ENCODE measurements at regions not wholly inside any gene's neighbourhood (a gene's known extent, or its start where the extent isn't known, plus 50 kb on each side); places are given as distances from the start of the nearest gene placed in this dataset.
"Not testable (repeated sequence)": the region's sequence is repeated elsewhere in the genome, so short reads cannot be mapped to it uniquely, and the experiment has no call there.

DNA sequence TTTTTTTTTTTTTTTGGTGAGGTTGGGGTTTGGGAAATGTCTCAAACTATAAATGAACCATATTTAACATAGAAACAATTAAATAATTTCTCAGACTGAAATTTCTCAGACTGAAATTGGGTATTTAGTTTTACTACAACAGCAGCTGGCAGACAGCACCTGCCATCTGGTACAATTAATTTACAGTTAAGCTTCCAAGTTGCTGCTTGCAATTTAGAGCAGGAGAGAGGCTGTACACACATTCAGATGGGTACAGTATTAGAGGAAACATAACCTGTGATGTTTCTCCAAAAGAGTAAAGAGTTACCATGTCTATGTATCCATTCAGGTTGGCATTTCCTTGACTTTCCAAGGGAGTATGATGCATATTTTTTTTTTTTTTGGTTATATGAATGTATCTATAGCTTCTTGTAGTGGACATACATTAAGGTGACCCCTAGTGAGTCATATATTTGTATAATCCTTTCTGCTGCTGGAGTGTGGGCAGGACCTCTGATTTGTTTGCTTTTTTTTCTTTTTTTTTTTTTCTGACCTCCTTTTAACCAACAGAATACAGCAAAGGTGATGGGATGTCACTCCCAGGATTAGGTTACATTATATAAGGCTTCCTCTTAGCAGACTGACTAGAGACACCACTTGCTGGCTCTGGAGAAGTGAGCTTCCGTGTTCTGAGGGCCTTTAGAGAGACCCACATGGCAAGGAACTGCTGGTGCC is 201.7 kb downstream of the PTH2R start:
- DNase-seq, result peak; percentile 14

DNA sequence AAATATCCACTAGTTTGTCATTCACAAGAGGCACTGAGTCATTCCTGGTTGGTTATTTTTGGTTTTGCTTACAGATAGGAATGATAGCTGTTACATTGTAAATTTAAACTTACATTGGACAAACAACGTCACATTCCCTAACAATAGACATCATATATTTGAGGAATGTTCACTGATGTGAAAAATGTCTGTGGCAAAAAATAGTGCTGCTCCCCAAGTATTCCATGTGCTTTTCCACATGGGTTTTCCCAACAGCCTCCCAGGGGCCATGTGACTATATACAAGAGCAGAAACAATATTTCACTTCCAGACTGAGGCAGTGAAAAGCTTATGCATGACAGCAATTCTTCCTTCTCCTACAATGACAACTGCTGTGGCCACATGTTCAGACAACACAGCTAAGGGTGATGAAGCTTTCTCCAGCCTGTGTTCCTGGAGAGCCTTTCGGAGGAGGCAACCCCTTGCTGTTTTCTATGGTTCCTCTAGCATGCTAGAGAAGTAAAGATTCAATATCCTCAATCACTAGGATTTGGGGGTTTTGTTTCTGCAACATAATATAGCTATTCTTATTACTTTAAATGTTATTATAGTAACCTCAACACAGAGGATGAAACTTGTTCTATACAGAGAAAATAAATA is 202.7 kb downstream of the PTH2R start:
- no peak for DNase-seq

DNA sequence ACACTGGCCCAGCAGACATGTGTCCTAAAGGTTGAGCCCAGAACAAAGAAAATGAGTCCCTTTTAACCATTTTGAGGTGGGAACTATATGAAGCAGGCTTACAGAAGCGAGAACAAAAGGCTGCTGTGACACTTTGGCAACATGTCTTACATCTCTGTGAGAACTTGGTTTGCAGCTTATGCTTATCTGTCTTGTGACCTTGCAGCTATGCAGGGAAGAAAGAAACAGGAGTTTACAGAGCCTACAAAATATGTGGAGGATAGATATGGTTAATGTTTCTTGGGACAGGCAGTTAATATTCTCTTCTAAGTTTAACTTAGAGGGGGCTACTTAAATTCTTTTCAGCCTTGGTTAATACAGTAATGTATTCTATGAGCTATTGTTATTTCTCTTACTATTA is 209.1 kb downstream of the PTH2R start:
- DNase-seq, result not testable (repeated sequence)

DNA sequence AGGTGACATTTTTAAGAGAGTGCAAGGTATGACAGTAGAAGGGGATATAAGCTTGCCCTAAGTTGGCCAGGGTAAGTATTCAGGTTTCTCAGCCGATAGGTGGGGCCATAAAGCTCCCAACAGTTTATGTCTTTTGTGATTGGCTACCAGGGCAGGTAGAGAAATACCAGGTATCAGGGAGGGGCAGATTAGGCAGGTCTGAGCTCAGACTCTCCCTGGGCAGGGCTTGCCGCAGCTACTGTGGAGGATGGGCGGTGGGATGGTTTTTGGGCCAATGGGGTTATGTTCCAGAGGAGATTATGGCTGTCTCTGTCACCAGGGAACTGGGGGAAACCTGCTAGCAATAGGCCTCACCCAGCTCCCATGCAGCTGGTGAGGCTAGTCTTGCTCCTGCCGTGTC is 211.6 kb downstream of the PTH2R start:
- DNase-seq, result no peak

DNA sequence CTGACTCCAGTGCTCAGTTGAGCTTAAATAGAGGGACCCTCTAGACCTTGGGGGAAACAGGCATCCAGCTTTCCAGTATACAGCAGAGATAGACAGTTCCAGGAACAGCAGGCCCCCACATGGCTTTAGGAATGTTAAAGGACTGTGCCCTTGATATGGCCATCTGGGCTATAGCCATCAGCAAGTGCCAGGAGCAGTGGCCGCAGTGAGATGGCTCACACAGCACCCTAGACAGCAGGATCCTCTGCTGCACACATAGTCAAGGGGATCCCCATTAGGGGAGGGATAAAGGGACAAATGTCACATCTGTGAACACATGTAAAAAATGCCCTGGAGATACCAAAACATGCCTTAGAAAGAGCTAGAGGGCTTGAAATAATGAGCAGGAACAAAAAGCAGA is 213.4 kb downstream of the PTH2R start:
- DNase-seq, result peak; percentile 8

DNA sequence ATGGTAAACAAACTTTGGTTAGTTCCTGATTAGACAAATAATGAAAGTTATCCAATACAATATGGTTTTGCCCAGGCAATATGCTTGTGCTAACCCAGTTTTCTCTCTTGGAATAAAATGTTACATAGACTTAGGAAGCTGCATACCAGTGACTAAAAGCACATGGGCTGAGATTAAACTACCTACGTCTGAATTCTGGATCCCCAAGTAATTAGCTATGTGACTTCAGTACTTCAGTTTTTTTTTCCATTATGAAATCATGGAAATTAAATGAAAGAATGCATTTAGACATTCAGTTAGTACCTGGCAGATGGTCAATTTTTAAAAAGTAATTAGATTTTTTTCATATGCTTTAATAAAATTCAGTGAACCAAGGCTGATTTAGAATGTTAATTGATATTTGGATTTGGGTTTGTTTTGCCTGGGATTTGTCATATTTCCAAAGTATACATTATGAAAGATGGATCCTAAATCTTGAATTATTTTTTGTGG is 213.9 kb downstream of the PTH2R start:
- no peak for DNase-seq

DNA sequence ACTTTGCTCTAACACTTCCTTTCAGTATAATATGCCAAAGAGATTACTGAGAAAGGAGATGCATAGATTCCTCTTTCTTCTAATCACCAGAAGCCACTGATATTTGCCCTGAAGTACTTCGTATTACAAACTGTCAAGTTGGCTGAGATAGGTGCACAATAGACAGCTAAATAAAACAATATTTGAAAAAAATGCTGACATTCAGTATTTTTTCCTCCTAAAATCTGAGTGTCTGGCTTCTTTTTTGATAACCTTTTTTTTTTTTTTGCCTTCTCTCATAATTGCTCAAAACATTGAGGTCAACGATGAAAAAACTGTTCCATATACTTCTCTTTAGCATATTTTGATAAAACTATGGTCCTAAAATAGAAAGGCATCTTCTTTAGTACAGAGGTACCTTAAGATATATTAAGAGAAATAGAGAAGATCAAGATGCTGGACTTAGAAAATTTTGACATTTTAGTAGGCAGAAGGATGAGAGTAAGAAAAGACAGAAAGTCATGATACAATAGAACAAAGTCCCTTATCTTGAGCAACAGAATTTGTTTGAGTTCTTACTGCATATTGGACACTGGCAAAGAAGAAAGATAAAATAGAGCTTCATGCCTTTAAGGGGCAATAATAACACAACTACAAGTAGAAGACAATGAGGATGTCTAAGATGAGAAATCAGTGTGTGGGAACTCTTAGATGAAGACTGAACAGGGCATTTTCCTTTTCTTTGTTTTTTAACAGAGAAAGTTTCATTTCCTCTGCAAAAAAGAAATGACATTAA is 220.7 kb downstream of the PTH2R start:
- DNase-seq, result no peak

DNA sequence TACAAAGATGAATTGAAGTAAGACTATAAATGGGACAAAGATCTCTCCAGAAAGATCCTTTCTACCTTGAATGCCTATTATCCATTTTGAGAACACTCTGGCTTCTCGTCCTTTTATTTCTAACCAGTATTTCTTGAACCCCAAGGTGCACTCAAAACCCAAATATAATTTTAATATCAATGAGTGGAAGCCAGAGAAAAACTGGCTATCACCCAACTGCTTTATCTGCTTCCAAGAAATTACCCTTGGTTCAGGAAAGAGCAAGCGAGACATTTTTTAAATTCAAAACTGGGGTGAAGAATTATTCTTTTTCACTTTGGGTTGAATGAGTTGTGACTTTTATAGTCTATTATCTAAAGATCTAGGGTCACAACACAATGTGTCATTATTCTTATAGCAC is 221.3 kb downstream of the PTH2R start:
- DNase-seq, result no peak

DNA sequence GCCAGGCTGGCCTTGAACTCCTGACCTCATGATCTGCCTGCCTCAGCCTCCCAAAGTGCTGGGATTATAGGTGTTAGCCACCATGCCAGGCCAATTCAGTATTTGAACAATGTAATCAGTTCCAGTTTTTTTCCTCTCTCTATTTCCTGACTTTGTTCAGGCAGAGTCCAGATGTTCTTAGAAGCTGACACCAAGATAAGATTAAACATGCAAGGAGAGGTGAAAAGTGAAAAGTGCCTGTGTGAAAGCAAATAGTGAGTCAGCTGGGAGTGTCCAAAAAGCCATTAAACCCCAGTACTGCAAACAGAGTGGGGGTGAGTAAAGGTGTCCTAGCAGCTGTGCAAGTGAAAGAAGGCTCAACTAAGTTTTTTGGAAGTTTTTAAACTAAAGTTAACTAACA is 231.5 kb downstream of the PTH2R start:
- no peak for DNase-seq

DNA sequence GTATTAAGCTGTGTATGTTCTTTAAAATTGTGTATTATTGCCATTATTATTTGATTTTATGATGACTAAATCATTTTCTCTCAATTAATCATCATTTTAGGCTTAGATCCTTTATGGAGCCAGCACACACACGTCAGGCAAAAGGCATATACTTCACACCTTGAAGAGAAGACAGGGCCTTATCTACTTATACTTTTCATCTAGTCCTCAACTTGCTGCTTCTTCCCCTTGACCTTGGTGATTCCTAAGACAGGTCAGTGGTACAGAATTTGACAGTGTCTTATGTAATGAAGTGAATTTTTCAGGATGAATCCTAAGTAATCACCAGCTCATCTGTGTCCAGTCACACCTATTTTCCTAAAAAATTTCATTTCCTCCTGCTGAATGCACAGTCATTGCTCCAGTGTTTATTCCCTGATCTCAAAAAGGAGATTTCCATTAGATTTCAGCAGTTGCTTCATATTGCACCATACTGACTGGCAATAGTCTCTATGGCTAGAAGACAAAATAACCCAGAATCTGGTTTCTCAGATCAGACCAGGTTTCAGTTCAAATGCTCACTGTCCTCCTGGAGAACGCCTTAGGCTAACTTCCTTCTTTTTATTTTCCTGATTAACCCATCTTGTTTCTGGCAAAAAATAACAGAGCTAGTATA is 235.7 kb downstream of the PTH2R start:
- no peak for DNase-seq

DNA sequence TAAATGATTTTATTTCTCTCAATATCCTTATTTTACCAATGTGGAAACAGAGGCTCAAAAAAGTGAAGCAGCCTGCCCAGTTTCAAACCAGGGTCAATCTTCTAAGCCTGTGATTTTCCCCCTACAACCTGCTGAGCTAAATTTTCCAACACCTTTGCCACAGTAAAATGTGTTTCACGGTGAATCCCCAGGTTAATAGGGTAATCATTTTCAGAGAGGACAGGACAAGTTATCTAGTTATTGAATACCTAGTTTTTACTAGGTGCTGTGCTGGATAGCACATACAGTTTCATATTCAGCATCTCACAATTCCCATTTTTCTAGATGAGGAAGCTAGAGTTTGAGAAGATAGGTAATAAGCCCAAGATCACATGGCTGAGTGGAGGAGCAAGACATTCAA is 236.6 kb downstream of the PTH2R start:
- DNase-seq, result no peak

DNA sequence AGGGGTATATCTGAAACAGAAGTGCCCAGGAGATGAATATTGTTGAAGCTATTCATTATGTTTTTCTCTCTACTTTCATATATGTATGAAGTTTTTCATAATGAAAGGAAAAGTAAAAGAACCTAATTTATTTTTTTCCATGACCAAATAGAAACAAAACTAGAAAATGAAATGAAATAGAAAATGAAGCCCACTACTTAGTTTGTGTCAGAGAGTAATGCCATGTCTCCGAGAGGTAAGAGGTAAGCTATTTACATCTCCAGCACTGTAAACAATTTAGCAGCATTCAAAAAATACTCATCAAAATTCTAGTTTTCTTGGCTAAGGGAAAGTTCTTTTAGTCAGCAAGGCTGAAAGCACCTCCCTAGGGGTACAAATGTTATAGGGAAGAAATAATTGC is 238.6 kb downstream of the PTH2R start:
- DNase-seq, result no peak

DNA sequence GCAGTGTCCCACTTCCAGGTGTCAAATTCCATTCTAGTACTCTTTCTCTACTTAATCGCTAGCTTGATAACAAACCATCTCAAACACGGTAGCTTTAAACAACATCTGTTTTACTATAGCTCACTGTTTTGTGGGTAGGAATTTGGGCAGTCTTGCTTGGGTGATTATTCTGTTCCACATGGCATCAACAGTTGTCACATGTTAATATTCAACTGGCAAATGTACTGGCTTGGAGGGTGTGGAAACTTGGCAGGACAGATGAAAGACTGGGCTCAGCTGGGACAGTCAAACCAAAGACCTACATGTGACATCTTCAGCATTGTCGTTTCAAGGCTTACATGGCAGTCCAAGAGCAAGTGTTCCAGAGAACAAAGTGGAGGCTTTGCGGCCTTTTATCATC is 241.8 kb downstream of the PTH2R start:
- no peak for DNase-seq

DNA sequence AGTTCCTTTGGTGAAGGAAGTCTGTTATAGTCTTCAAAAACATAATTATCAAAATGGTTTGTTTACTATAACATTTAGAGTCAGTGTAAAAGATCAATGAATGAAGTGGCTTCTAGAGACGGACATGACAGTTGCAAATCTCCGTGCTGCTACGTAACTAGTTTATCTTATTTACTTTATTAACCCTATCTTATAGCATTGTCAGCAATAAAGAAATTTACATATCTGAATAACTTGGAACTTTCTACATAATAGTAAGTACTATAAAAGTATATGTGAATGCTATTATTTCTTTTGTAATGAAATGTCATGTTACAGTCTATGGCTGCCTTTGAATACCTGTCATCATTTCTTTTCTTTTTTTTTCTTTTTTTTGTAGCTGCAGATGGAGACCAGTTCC is 246.8 kb downstream of the PTH2R start:
- DNase-seq, result no peak

DNA sequence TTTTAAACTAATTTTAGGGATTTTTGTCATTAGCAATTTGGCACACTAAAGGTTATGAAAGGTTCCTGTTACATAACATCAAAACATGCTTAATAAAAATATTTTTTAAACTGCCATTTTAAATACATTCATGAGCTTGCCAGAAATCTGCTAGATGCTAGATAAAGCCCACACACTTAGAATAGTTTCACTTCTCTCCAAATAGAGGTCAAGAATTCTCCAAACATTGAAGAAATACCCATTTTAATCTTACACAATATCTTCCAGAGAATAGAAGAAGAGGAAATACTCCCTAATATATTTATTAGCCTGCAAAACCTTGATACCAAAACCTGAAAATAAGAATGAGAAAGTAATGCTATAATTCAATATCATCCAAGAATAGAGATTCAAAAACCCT is 247.5 kb downstream of the PTH2R start:
- DNase-seq, result no peak

DNA sequence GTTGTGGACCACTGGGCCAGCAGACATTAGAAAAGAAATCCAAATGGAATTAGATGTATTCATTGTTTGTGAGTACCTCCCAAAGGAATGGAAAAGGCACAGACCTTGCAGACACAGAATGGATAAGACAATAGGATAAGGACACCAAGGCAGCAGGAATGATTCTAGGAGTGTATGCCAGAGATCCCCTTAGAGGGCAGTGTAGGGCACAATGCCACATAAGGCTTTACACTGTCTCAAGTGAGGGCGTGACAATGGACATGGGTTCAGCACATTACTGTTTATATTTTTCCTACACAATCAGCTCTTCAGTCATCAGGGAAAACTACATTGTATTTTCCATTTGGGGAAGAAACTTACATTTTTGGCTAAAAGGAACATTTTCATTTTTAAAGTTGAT is 250.9 kb downstream of the PTH2R start:
- DNase-seq, result no peak

DNA sequence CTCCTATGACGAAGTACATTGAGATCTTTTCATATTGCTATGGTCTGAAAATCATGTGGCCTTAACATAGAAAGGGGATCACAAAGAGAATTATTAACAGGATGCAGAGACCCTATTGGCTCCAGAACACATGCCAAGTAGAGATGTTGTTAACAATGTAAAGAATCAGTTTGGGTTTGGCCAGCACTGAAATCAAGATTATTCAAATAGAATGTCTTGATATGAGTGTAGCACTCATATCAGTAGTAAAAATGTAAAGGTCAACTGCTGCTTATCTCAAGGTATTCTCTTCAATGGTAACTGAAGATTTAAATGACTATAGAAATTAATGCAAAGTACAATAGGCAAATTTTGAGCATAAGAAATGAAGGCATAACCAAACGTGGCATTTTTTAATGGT is 262.8 kb downstream of the PTH2R start:
- no peak for DNase-seq

DNA sequence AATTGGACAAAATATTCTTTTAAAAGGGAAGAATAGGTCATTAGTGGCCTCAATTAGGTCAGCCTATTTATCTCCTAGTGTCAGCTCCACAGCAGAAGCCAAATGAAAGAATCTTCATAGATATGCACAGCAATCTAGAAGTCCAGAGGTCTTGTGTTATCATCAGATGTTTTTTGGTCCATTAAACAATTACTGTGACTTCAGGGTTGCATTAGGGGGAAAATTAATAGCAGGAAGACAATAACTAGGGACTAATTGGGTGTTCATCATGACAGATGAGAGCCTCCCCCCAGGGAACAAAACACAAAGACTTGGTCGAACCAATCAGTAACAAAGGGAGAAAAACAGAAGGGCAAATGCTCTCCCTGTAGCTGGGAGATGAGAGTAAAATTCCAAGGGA is 264.7 kb downstream of the PTH2R start:
- DNase-seq, result peak; percentile 77

DNA sequence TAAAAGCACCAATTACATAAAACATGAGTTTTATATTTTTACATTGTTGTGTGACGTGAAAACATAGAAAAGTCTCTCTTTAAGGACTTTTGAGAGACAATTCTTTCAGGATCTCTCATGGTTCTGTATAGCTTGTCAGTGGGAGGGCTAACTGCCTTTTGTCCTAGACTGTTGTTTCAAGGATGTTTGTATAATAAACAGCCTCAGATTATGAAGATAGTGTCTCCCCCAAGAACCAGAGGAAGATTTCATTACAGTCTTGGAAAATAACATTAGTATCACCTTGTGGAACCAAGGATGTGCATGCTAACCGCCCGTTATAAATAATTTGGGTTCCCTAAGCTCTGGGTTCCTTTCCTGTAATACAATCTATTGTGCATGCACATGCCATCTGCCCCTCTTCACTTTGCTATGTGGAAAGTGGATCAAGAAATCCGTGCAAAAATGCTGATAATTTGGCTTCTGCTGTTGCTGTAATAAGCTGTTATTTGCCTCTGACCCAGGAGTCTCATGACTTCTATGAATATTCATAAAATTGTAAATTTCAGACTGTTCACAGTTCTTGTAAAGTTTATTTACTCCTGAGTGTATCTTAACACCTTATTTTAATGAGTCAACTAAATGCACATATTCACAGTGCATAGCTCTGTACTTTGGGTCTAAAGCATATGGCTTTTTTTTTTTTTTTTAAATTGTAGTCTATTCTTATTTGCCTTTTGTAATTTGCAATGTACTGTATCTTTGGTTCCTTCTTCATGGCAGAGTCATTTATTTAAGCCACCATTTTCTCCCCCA is 265.5 kb downstream of the PTH2R start:
- DNase-seq, result peak; percentile 29

DNA sequence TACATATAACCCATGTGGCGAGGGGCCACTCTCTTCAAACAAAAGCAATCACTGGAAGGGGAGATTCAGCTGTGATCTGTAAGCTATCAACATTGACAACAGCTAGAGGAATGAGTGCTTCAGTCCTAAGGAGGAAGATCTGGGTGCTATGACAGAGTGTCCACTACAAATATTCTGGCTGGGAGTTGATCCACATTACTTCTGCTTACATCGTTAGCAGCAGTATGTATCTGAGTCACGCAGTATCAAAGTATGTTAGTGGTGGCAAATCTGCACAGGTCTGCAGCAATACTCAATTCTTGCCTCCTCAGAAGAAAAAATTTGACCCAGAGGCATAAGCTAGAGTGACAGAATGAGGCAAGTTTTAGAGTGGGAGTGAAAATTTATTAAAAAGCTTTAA is 267.0 kb downstream of the PTH2R start:
- no peak for DNase-seq

DNA sequence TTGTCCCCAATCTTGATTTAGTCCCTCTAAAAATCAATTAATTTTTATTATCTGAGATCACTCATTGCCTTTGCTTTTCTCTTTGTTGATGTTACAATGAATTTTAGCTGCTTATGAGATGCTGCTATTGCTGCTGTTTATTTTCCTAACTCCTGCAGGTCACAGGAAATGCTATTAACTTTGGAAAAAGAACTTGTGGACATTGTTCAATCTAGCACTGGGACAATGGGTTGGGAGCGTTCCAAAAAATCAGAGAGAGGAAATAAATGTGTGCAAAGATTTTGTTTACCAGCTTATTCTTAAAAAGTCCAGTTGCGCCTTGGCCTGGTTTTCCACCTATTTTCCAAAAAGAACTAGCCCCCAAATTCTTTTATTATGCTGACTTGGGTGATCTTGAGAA is 268.3 kb downstream of the PTH2R start:
- no peak for DNase-seq

DNA sequence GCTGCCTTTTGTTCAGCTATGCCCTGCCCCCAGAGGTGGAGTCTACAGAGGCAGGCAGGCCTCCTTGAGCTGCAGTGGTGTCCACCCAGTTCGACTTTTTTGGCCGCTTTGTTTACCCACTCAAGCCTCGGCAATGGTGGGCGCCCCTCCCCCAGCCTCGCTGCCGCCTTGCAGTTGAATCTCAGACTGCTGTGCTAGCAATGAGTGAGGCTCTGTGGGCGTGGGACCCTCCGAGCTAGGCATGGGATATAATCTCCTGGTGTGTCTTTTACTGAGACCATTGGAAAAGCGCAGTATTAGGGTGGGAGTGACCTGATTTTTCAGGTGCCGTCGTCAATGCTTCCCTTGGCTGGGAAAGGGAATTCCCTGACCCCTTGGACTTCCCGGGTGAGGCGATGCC is 279.3 kb downstream of the PTH2R start:
- not testable (repeated sequence) for DNase-seq

DNA sequence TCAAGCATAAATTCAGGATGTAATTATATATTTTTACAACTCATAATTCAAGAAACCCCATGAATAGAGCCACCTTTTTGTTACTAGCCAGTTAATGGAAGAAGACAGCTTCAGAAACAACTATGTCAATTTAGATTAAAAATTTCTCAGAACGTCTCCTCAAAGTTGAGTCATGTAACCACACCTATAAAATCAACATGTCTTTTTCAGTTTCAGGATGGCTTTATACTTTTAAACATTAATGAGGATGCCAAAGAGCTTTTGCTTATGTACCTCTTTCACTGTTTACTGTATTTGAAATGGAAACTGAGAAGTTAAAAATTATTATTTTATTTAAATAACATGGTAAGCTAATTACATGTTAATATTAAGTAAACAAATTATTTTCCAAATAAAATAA is 280.1 kb downstream of the PTH2R start:
- DNase-seq, result no peak
